Right forelimb (tissue), 1 donor: ENCODE measurements at regions not wholly inside any gene's neighbourhood (a gene's known extent, or its start where the extent isn't known, plus 50 kb on each side); places are given as distances from the start of the nearest gene placed in this dataset.

ENCODE experiments used
- DNase-seq: peaks from one replicate; pipeline ENCODE4 v3.0.0-alpha.2; 2018

DNA sequence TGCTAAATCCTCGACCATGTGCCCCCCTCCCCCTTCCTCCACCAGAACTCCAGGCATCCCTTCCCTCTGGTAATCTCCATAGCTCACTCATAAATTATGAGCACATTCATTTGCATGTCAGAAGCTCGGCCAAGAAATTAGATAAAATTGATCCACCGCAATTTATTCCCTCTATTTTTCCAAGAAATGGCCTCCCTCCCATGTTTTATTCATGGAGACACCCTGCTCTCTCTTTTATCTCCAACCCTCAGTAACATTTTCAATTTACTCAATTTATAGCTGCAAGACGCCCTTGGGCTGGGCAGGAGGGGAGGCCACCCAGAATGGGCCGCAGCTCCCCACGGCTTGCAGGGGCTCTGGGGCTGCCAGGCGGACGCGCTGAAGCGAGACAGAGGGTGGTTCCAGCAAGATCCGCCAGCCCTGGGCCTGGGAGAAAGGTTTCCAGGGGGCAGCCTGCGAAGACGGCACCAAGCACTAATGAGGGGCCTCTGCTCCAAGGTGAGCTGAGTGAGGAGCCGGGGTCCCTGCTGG is 54.7 kb upstream of the ZNF423 start:
- no peak for DNase-seq

DNA sequence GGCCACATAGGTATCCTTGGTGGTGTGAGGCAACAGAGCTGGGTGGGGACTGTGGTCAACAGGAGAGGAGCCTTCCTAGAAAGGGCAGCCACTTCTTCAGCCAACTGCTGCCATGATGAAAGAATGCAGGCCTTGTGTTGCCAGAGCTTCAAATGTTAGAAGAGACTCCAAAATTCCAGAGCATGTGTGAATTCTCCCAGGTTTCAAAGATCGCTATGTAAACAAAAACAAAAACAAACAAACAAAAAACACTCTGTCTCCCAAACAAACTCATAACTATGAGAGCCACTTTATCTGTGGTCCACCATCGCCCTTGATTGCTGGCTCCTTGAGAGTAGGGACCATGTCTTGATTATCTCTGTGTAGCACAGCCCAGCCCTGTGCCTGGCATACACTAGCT is 55.5 kb upstream of the ZNF423 start:
- DNase-seq: no peak

DNA sequence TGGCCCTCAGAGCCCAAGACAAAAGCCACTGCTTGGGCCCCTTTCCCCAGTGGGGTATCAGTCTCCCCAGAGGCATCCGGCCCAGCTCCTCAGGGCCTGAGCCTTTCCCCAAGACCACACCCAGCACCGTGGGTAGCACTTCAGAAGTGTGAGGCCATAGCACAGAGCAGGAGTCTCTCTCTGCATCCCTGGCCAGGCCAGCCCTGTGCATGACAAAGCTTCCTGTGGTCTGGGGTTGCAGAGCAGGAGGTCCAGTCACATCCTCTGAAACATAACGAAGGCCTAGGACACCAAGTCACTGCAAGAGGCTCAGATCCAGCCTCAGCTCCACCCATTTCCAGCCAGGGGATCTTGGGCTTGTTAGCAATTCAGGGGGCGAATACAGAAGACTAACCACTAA is 56.8 kb upstream of the ZNF423 start:
- DNase-seq: no peak

DNA sequence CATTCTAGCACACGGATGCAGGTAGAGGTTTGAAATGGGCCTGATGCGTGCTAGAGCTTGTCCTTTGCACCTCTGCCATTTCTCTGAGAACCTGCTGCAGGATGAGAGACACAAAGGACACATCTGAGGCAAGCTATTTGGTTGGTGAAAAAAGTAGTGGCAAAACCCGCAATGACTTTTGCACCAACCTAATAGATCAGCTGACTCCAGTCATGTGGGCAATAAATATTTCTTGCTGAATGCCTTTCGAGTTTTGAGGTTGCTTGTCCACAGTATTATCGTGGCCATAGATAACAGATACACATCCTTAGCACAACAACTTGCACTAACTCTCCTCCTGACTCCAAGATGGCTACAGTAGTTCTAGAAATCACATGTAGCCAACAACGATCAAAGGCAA is 57.8 kb upstream of the ZNF423 start:
- DNase-seq: no peak

DNA sequence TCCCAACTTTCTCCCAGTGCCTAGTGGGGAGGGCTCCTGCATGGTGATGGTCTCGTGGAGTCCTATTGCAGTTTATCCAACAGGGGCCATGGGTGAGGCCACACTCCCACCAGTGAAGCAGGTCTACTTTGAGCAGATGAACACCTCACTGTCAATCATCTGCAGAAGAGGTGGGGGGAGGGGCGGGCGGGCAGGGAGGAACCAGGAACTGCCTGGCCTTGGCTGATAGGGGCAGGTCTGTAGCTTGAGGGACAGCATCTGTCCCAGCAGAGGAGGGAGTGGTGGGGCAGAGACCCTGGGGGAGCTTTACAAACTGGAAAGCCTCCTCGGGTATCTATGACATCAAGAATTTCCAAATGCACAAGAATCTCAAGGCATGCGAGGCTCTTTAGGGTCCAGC is 58.7 kb upstream of the ZNF423 start:
- no peak for DNase-seq

DNA sequence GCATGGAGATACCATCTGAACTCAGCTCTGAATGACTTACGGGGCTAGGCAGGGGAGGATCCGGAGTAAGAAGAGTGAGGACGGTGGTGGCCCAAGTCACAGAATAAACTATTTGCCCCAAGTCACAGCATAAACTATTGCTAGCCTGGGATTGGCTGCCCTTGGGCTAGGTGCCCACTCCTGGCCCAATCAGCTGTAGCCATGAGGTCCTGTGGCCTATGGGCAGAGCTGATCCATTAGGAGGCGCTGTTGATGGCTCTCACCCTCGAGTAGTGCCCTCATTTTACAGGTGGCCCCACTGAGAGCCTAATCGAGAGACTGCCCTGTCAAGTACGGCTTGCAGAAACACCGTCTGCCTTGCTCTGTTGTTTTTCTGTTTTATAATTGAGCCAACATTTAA is 62.3 kb upstream of the ZNF423 start:
- DNase-seq: no peak

DNA sequence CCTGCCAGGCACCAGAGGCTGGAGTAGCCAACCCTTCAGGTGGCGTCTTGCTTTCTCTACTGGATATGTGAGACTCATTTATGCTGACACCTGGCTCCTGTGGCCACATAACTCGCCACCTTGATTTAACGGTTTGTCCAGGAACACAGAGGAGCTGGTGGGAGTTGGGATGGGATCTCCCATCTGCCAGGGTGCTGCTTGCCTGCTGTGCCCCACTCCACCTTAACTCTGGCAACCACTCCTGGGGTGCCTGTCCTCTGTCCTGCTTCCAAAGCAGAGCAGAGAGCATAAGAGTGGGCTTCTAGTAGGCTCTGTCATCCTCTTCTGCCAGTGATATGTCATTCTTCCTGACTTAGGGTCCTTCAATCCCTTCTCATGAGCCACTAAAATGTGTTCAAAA is 63.4 kb upstream of the ZNF423 start:
- DNase-seq: no peak

DNA sequence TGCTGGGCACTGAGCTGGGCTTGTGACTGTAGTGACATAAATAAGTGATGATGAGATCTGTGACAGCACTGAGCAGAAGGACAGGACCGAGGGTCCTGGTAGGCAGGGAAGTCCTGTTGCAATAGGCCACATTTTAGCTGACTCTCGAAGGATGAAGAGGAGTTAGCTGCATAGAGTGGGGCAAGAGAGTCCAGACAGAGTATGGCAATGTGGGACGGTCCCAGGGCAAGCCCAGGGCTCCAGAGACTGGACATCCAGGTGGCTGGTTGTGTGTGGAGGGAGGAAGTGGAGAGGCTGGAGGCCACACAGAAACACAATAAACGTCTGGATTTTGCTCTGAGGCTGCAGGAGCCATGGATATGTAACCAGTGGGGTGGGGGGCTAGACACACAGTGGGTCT is 64.5 kb upstream of the ZNF423 start:
- DNase-seq: no peak

DNA sequence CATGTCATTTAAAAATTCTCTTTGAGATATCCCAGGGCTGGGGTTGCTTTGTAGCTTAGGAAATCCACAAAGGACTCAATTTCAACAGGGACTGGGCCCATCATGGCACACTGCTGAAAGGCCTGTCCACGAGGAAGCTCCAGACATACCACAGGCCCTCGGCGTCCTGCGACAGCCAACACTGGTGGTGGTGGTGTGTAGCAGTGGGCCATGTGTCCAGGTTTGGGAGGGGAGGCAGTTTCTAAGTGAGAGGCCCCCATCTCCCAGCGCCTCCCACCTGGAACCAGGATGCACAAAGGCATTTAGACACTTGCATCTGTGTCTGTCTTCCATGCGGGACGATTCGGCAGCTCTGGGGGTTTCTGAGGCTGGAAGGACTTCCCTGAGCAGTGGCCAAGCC is 65.2 kb upstream of the ZNF423 start:
- no peak for DNase-seq

DNA sequence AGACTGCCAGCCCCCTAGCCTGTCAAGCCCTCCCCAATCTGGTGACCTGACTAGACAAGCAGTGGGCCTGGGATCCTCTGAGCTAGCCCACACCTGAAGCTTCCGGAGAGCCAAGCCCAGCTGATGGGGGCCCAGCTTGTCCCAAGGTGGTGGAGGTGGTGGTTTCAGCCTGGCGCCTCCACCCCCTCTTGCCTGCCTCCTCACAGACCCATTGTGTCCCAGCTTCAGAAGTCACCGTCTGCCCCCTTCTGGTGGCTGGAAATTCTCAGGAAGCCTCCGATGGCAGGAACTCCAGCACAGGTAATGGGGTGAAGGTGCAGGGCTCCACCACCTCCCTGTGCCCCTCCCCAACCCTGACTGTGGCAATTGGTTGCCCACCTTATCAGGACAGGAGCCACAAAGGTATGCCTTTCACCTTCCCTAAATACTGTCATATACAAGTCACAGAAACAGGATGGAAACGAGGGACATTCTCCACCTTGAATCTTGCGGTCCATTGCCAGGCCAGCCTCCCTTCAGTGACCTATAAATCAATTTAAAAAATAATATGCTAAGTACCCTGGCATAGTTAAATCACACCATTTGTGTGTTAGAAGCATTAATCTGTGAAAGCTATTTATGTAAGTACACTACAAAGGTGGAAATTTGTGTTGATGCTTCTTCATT is 66.0 kb upstream of the ZNF423 start:
- peak; percentile 75 for DNase-seq

DNA sequence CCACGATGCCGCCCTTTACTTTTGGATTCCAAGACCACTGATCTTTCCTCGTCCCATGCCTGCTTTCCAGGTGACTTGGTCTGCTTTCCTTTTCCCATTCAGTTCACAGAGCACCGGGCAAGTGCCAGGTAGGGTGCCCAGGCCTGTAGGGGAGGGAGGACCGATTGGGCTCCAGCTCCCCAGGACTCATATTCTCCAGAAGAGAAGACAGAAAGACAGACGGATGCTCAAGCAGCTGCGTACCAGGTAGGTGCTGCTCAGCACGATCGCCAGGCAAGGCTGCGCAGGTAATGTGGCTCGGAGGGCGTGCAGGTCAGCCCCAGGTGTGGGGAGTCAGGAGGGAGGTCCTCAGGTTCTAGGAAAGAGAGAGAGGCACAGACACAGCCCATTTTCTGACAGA is 67.5 kb upstream of the ZNF423 start:
- DNase-seq: no peak

DNA sequence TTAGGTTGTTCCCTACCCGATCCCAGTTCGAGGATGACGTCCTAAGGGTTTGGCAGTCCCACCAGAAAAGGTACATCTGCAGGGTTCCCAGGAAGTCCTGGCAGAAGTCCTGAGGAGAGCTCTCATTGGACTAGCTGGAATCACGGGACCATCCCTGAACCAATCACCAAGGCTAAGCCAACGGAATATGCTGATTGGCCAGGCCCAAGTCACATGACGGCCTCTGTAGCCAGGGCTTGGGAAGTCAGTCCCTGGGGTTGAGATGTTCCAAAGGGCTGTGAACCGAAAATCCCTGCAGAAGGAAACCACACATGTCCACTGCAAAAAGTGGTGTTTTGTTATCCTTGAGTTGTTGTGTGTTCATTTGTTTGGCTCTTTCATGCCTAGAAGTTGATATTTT is 68.2 kb upstream of the ZNF423 start:
- DNase-seq: no peak

DNA sequence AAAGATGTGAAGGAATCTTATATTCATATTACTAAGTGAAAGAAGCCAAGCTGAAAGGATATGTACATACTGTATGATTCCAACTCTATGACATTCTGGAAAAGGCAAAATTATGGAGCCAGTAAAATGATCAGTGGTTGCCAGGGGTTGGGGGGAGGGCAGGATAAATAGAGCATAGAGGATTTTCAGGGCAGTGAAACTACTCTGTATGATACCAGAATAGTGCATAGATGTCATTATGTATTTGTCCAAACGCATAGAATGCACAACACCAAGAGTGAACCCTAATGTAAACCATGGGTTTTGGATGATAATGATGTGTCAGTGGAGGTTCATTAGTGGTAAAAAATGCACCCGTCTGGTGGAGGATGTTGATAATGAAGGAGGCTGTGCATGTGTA is 71.0 kb upstream of the ZNF423 start:
- DNase-seq: no peak

DNA sequence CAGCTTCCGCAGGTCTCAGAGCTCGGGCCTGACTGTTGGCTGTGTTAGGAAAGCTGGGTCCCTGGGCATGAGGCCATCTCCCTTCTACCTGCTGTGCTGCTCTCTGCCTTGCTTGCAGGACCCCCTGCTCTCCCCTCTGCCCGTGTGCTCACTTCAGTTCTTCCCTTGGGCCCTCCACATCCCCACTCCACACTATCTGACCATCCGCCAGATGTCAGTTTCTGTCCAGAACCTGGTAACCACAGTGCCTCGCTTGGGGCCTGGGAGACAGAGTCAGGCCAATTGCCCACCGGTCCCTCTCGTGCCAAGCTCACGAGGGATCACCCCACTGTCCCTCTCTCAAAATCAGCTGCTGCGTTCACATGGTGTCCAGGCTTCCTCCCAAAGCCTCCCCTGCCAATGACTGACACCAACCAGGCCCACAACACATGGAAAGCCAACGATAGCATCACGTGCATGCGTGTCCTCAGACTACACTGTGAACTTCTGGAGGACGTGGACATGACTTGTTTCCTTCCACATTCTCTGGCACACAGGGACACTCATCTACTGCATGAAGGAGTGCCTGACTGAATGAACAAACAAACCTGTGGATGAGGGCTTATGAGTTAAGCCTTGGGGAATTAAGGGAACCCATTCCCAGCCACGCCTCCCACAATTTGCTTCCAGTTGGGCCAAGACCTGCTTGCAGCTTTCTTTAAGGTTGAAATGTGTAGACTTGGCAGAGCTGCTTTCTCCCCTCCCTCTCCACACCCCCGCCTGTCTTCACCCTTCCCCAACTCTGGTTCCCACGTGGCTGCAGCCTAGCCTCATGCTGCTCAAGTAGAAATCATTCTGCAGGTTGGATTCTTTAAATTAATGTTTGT is 72.5 kb upstream of the ZNF423 start:
- DNase-seq: no peak

DNA sequence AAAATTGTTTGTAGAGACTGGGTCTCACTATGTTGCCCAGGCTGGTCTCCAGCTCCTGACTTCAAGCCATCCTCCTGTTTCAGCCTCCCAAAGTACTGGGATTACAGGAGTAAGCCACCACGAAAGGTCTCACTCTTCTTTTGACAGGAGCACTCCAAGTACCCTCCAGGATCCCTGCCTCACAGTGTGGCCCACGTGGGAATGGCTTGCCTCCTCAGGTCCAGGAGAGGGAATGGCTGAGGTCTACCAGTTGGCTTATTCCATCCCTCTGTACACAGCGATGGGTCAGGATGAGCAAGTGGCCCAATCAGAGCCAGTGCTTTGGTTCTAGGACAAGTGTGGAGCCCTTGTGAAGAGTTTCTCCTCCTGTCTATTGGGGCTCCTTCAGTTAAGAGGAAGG is 73.7 kb upstream of the ZNF423 start:
- DNase-seq: no peak

DNA sequence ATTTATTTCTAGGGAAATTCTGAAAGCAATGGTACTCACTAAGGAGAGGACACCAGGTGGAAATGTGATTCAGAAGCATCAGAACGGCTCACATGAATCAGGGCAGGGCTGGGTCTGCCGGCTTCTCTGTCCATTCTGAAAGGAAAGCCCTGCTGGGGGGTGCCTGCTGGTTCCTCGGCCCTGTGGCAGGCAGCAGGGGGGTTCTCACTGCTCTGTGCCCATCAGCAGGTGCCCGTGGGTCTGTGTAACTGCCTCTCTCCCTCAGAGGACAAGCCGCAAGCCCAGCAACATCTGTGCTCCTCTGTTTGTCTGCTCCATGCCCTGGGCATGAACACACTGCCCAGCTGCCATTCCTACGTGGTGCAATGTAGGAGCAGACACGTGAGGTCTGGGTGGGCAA is 74.9 kb upstream of the ZNF423 start:
- DNase-seq: no peak

DNA sequence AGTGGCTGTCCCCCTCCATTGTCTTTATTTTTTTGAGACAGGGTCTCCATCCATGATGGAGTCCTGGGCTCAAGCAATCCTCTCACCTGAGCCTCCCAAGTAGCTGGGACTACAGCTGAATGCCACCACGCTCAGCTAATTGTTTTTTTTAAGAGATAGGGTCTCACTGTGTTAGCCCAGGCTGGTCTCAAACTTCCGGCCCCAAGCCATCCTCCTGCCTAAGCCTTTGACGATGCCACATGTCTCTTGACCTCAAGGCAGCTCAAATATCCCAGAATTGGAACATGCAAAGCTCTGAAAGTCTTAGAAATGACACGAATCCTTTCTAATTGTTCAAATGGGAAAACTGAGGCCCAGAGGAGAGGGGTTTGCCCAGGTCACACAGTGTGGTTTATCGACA is 75.4 kb upstream of the ZNF423 start:
- no peak for DNase-seq

DNA sequence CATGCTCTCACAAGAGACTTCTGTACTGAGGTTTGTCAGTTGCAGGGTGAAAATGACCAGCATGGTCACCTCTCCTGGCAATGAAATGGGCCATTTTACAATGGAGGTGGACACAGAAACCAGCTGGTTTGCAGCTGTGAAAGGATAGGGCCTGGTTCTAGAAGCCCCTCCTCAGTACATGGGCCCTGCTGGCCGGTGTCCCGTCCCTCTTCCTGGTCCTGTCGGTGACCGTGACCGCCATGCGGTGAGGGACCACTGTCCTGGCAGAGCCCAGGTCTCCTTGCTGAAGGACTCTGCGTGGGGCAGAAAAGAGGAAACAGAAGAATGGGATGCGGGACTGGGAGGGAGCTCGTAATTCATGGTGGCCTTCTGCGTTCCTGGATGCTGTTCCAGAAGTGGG is 76.0 kb upstream of the ZNF423 start:
- no peak for DNase-seq

DNA sequence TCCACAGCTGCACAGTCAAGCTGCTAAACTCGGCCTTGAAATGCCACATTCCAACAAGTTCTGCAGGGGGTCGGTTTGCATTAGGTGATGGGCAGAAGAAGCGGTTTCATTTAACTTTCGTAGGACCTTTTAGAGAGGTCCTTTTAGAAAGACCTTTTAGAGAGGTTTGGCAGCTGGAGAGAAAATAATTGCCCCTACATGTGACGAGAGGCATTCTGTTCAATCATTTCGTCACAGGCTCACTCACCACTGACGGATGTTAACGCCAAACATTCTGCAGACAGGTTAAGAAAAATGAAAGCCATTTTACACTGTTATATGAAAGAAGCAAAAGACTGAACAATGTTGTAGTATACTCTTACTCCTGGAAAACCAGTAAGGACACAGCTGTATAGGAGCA is 76.5 kb upstream of the ZNF423 start:
- no peak for DNase-seq

DNA sequence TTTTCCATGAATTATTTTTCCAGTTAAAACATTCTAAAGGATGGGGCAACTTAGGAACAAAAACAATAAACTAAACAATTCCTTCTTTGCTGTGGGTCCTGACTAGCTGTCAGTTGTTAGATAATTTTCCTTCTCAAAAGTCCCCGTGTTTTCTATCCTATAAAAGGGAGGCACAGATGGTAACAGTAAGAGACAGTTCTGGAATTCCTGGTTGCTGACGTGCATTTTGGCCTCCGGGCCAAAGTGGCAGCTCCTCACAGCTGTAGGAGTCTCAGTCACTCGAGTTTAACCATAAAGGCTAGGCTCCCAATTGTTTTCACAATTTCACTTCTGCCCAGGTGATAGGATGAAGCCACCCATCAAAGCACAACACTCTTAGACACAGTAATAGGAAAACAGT is 77.0 kb upstream of the ZNF423 start:
- peak; percentile 68 for DNase-seq

DNA sequence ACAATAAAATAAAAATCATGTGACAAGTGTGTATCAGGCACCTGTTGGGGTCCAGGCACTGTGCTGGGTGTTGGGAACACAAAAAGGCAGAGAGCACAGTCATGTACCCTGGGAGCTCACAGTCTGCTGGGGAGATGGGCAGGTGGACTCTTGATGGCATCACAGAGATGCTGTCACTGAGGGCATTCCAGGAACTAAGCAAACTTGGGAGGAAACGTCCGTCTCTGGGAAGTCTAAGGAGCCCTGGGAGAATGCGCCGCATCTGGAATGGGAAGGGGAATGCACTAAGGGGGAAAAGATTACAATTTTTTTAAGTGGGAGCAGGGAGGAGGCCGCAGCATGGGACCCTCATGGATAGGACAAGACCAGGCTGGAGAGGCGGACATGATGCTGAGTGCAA is 80.9 kb upstream of the ZNF423 start:
- no peak for DNase-seq

DNA sequence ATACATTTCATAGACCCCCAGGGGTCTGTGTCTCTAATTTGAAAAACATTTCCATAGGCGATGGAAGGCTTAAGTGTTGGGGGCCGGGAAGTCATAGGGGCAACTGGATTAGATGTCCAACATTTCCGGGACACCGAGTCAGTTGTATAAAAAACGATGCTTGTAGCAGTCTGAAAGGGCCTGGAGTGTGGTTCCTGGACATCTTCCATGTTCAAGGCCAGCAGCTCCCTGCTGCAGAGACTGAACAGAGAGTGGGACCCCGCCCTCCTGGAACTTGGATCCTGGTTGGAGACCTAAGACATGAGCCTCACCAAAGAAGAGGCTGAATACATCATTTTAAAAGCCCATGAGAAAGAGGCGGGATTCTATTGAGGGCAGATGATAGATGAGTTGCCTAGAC is 82.0 kb upstream of the ZNF423 start:
- no peak for DNase-seq

DNA sequence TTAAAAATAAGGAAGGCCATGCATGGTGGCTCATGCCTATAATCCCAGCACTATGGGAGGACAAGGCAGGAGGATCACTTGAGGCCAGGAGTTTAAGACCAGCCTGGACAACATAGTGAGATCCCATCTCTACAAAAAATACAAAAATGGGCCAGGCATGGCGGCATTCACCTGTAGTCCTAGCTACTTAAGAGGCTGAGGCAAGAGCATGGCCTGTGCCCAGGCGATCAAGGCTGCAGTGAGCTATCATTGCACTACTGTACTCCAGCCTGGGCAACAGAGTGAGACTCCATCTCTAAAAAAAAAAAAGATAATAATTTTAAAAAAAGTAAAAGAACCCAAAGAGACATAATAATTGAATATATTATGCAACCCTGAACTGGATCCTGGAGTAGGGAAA is 83.6 kb upstream of the ZNF423 start:
- DNase-seq: no peak

DNA sequence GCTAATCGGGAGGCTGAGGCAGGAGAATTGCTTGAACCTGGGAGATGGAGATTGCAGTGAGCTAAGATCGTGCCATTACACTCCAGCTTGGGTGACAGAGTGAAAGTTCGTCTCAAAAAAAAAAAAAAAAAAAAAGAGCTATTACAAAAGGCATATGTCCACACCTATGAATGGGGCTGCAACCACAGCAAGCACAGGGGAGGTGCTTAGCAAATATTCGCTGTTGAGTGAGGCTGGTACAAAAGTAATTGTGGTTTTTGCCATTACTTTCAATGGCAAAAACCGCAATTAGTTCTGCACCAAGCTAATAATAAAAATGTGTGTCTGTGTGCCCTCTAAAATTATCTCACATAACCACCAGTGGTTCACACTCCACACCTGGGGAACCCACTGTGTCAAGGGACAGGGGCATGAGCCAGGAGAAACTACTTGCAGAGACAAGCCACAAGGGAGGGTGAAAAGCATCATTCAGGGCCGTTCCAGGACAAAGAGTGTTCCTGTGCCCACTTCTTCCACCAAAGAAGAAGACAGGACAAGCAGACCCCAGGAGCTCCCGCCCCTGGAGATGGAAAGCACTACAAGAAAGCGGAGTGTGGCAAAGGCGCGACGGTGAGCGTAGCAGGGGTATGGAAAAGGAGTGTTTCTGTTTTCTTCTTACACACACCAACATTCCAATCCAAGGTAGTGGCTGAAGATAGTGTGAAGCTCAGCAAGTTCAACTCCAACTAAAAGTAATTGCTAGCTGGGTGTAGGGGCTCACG is 84.4 kb upstream of the CNEP1R1 start:
- no peak for DNase-seq
